Right lobe of liver (tissue), 4 donors: ENCODE measurements at regions not wholly inside any gene's neighbourhood (a gene's known extent, or its start where the extent isn't known, plus 50 kb on each side); places are given as distances from the start of the nearest gene placed in this dataset.

Experiments
- POLR2A ChIP-seq: fragments of 450-650 bp; IDR thresholded peaks from one replicate; pipeline ENCODE4 v1.6.1; 2017; ENCODE audit warnings: antibody characterized with exemption, mild to moderate bottlenecking
- TF ChIP-seq, protein P1 (sequence below), 4 donors: fragments of 200-600 bp in 3 of 4; fragments of 450-650 bp in 1 of 4; IDR thresholded peaks; one replicate each; pipeline versions ENCODE4 v1.5.1 to v1.8.0; 2016 to 2022; ENCODE audit warnings: antibody characterized with exemption in 4 of 4, mild to moderate bottlenecking in 2 of 4
- donor health status: DM: no; HTN: no; CAD: no.
- donor health status: DM: no; HTN: no; CAD: no.
- donor health status: DM: no; HTN: yes; CAD: no.

DNA sequence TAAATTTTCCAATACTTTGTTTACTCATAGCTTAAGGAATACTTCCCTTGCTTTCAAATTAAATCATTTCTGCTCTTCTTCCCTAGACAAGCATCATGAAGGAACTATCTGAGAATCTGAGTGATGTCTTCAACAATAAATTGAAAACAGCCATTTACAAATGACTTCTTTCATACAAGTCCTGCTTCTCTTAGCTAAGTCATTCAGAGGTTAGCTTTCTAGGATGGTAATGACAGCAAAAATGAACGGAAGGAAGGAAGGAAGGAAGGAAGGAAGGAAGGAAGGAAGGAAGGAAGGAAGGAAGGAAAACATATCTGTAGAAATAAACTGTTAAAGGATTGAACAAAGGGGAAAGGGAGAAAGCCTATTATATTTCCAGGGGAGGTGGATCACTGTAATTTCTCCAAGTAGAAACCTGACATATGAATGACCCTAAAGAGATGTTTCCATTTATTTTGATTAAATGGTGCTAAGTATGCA, 335.0 kb upstream of the KYNU start:
- TF ChIP-seq, protein P1, sequence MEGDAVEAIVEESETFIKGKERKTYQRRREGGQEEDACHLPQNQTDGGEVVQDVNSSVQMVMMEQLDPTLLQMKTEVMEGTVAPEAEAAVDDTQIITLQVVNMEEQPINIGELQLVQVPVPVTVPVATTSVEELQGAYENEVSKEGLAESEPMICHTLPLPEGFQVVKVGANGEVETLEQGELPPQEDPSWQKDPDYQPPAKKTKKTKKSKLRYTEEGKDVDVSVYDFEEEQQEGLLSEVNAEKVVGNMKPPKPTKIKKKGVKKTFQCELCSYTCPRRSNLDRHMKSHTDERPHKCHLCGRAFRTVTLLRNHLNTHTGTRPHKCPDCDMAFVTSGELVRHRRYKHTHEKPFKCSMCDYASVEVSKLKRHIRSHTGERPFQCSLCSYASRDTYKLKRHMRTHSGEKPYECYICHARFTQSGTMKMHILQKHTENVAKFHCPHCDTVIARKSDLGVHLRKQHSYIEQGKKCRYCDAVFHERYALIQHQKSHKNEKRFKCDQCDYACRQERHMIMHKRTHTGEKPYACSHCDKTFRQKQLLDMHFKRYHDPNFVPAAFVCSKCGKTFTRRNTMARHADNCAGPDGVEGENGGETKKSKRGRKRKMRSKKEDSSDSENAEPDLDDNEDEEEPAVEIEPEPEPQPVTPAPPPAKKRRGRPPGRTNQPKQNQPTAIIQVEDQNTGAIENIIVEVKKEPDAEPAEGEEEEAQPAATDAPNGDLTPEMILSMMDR (IDR thresholded peaks at IDR 0.05) = no peak
- TF ChIP-seq POLR2A = no peak
